ENCODE measurements at regions not wholly inside any gene's neighbourhood (a gene's known extent, or its start where the extent isn't known, plus 50 kb on each side); places are given as distances from the start of the nearest gene placed in this dataset.

DNA sequence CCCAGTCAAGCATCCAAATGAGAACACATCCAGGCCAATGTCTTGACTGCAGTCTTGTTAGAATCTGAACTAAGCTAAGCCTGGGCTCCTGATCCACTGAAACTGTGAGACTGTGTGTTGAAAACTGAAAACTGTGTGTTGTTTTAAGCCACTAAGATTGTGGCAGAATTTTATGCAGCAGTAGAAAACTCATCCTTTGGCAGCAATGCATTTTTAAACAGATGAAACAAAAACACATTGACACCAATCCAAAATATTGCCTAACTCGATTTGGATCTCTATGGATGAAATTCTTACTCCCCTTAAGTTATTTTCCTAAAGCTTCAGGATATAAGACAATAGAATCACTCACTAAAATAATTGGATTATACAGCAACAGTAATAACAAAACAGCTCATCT is 202.3 kb upstream of the KLF12 start:
- POLR2A ChIA-PET: no interaction called here
- Histone ChIP-seq H3K36me3 (ENCODE audit: control insufficient read depth, insufficient read depth, low read length) (no peaks in the 10 kb centered on the region), H3K27me3 (ENCODE audit: control insufficient read depth, insufficient read depth, low read length) (no peaks in the 10 kb centered on the region), H3K4me1 (ENCODE audit: control insufficient read depth, insufficient read depth, low read length) (no peaks in the 10 kb centered on the region), H3K27ac (ENCODE audit: low read length) (no peak overlapping the region), H3K9me3 (ENCODE audit: control insufficient read depth, insufficient read depth, low read depth, low read length) (no peaks in the 10 kb centered on the region), H3K4me3 (ENCODE audit: low read depth in 2 of 2, low read length in 2 of 2) (no peak overlapping the region)
- CTCF ChIA-PET: no interaction called here
- BruUV-seq (replicated peaks): no TSS peak
- DNase-seq (ENCODE audit: low read depth, low spot score) (no peak), ATAC-seq (no peak)
- in situ Hi-C loops (cut with HindIII; ENCODE audit: low pct_unique_long_range_greater_than_20kb, low sequenced_read_pairs) (no loop called here), intact Hi-C loops (cut with micrococcal nuclease; ENCODE audit: unreplicated experiment) (no loop called here)
- no peak for TF ChIP-seq SIN3A (IDR thresholded peaks at IDR 0.05; ENCODE audit: borderline replicate concordance, insufficient read depth, low read depth, low read length)
- TF ChIP-seq TCF7L2 (IDR thresholded peaks at IDR 0.05; ENCODE audit: low read depth, low read length): no peak
- no peak for TF ChIP-seq POLR2AphosphoS5 (IDR thresholded peaks at IDR 0.05; ENCODE audit: low read depth, low read length)
- TF ChIP-seq, protein P1, sequence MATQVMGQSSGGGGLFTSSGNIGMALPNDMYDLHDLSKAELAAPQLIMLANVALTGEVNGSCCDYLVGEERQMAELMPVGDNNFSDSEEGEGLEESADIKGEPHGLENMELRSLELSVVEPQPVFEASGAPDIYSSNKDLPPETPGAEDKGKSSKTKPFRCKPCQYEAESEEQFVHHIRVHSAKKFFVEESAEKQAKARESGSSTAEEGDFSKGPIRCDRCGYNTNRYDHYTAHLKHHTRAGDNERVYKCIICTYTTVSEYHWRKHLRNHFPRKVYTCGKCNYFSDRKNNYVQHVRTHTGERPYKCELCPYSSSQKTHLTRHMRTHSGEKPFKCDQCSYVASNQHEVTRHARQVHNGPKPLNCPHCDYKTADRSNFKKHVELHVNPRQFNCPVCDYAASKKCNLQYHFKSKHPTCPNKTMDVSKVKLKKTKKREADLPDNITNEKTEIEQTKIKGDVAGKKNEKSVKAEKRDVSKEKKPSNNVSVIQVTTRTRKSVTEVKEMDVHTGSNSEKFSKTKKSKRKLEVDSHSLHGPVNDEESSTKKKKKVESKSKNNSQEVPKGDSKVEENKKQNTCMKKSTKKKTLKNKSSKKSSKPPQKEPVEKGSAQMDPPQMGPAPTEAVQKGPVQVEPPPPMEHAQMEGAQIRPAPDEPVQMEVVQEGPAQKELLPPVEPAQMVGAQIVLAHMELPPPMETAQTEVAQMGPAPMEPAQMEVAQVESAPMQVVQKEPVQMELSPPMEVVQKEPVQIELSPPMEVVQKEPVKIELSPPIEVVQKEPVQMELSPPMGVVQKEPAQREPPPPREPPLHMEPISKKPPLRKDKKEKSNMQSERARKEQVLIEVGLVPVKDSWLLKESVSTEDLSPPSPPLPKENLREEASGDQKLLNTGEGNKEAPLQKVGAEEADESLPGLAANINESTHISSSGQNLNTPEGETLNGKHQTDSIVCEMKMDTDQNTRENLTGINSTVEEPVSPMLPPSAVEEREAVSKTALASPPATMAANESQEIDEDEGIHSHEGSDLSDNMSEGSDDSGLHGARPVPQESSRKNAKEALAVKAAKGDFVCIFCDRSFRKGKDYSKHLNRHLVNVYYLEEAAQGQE (IDR thresholded peaks at IDR 0.05; ENCODE audit: insufficient read depth in 1 of 2, low read depth in 2 of 2, low read length in 1 of 2): no peak
- TF ChIP-seq, protein P2, sequence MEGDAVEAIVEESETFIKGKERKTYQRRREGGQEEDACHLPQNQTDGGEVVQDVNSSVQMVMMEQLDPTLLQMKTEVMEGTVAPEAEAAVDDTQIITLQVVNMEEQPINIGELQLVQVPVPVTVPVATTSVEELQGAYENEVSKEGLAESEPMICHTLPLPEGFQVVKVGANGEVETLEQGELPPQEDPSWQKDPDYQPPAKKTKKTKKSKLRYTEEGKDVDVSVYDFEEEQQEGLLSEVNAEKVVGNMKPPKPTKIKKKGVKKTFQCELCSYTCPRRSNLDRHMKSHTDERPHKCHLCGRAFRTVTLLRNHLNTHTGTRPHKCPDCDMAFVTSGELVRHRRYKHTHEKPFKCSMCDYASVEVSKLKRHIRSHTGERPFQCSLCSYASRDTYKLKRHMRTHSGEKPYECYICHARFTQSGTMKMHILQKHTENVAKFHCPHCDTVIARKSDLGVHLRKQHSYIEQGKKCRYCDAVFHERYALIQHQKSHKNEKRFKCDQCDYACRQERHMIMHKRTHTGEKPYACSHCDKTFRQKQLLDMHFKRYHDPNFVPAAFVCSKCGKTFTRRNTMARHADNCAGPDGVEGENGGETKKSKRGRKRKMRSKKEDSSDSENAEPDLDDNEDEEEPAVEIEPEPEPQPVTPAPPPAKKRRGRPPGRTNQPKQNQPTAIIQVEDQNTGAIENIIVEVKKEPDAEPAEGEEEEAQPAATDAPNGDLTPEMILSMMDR (IDR thresholded peaks at IDR 0.05): no peak

- DNase-seq (ENCODE audit: low read depth, low spot score): no peak
- in situ Hi-C loops (cut with HindIII; ENCODE audit: low pct_unique_long_range_greater_than_20kb, low sequenced_read_pairs): no loop called here
- ChIA-PET CTCF (no interaction called here), POLR2A (no interaction called here)
- Histone ChIP-seq H3K27ac (ENCODE audit: low read length) (no peak overlapping the region), H3K27me3 (ENCODE audit: control insufficient read depth, insufficient read depth, low read length) (no peaks in the 10 kb centered on the region), H3K4me3 (ENCODE audit: low read depth in 2 of 2, low read length in 2 of 2) (no peak overlapping the region), H3K9me3 (ENCODE audit: control insufficient read depth, insufficient read depth, low read depth, low read length) (no peaks in the 10 kb centered on the region), H3K4me1 (ENCODE audit: control insufficient read depth, insufficient read depth, low read length) (no peaks in the 10 kb centered on the region), H3K36me3 (ENCODE audit: control insufficient read depth, insufficient read depth, low read length) (no peaks in the 10 kb centered on the region)
- TF ChIP-seq, protein P2 (IDR thresholded peaks at IDR 0.05): no peak
- TF ChIP-seq POLR2AphosphoS5 (IDR thresholded peaks at IDR 0.05; ENCODE audit: low read depth, low read length): no peak
- TF ChIP-seq, protein P1 (IDR thresholded peaks at IDR 0.05; ENCODE audit: insufficient read depth in 1 of 2, low read depth in 2 of 2, low read length in 1 of 2): no peak
- no peak for TF ChIP-seq SIN3A (IDR thresholded peaks at IDR 0.05; ENCODE audit: borderline replicate concordance, insufficient read depth, low read depth, low read length)
- no peak for TF ChIP-seq TCF7L2 (IDR thresholded peaks at IDR 0.05; ENCODE audit: low read depth, low read length)
- no peak for ATAC-seq
- intact Hi-C loops (cut with micrococcal nuclease; ENCODE audit: unreplicated experiment): no loop called here
- BruUV-seq (replicated peaks): no TSS peak
Measured at GRCh38 chr13:74335370-74335769, 201.2 kb upstream of the KLF12 start.

All from Panc1 (cell line).